ENCODE measurements at regions not wholly inside any gene's neighbourhood (a gene's known extent, or its start where the extent isn't known, plus 50 kb on each side); places are given as distances from the start of the nearest gene placed in this dataset.
"Not testable (repeated sequence)": the region's sequence is repeated elsewhere in the genome, so short reads cannot be mapped to it uniquely, and the experiment has no call there.

DNA sequence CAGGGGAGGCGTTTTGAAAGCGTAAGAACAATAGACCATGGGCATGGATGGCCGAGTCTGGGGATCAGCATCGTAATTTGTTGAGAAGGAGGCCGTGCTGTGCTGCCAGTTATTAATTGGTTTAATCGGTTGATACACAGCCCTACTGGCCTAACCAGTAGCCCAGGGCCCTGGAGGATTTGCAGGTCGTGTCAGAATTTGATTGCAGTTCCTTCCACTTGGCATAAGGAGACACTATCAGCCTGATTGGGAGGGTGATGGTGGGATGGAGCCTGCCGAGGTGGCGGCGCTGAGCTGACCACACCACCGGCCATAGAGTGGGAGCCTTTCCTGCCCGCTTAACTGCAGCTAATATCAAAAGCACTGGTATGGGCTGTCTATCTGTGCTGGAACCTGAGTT, 133.4 kb downstream of the POTEH start:
- H3K36me3 ChIP-seq; intact Hi-C loops (cut with DNase I; ENCODE audit: low total_unique reads); H3K9me3 ChIP-seq; H3K4me1 ChIP-seq; H3K27me3 ChIP-seq (replicated peaks in 1 of 7); H3K4me3 ChIP-seq; H3K27ac ChIP-seq: not testable (repeated sequence)
- 66 to 78% (median 71%) methylated on average over 2 to 7 of the region's 12 CpGs for WGBS, 5 donors
- DNase-seq, result peak; percentile 52

DNA sequence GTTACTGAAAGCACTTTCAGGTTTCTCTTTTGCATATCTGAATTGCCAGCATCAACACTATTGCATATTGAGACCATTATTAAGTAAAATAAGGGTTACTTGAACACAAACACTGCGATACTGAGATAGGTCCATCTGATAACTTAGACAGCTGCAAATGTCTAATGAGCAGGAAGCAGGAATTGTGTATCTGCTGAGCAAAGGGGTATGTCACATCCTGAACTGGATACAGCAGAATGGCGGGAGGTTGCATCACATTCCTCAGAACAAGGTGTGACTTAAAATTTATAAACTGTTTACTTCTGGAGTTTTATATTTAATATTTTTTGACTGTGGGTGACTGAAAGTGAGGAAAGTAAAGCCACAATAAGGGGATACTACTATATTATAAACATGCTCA, 142.4 kb downstream of the POTEH start:
- DNase-seq; H3K4me3 ChIP-seq; H3K9me3 ChIP-seq; H3K4me1 ChIP-seq; H3K36me3 ChIP-seq; H3K27ac ChIP-seq; intact Hi-C loops (cut with DNase I; ENCODE audit: low total_unique reads); H3K27me3 ChIP-seq (replicated peaks in 1 of 7): not testable (repeated sequence)
- 63 to 82% (median 77%) methylated on average over 2 of the region's 2 CpGs for WGBS, 5 donors

DNA sequence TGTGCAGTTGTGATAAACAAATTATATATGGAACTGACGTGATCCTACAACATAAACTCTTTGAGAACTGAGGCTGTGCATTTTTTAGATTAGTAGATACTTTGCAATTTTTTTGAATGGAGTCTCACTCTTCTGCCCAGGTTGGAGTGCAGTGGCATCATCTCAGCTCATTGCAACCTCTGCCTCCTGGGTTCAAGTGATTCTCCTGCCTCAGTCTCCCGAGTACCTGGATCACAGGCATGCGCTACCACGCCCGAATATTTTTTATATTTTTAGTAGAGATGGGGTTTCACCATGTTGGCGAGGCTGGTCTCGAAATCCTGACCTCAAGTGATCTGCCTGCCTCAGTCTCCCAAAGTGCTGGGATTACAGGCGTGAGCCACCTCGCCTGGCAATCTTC, 145.9 kb downstream of the POTEH start:
- H3K9me3 ChIP-seq; intact Hi-C loops (cut with DNase I; ENCODE audit: low total_unique reads); H3K36me3 ChIP-seq; H3K4me1 ChIP-seq; H3K27me3 ChIP-seq (replicated peaks in 1 of 7); H3K4me3 ChIP-seq; DNase-seq; H3K27ac ChIP-seq: not testable (repeated sequence)
- 57 to 69% (median 58%) methylated on average over 7 to 9 of the region's 9 CpGs for WGBS, 5 donors

DNA sequence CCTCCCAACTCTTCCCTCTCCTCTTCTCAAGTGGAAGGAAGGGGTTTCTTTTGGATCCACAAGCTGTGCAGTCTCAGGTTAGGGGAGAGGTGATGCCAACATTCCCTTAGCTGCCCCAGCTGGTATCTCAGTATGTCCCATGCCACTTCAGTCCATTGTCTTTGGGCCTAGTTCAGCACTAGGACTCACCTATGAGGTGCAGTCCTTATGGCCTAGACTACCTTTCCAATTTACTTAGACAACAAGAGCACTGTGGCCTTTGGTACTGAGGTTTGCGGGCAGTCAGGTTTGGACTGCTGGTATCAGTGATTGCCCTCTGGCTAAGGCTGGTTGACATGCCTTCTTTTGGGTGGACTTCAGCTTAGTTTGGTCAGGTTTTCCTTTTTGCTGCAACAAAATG, 159.9 kb downstream of the POTEH start:
- H3K36me3 ChIP-seq; H3K4me3 ChIP-seq; intact Hi-C loops (cut with DNase I; ENCODE audit: low total_unique reads); H3K4me1 ChIP-seq; H3K27ac ChIP-seq; H3K9me3 ChIP-seq; DNase-seq; H3K27me3 ChIP-seq (replicated peaks in 1 of 7): not testable (repeated sequence)
- 75 to 100% (median 90%) methylated on average over 1 of the region's 1 CpG; no CpG with 5 or more reads in 1 of the 5 donors for WGBS, 5 donors

DNA sequence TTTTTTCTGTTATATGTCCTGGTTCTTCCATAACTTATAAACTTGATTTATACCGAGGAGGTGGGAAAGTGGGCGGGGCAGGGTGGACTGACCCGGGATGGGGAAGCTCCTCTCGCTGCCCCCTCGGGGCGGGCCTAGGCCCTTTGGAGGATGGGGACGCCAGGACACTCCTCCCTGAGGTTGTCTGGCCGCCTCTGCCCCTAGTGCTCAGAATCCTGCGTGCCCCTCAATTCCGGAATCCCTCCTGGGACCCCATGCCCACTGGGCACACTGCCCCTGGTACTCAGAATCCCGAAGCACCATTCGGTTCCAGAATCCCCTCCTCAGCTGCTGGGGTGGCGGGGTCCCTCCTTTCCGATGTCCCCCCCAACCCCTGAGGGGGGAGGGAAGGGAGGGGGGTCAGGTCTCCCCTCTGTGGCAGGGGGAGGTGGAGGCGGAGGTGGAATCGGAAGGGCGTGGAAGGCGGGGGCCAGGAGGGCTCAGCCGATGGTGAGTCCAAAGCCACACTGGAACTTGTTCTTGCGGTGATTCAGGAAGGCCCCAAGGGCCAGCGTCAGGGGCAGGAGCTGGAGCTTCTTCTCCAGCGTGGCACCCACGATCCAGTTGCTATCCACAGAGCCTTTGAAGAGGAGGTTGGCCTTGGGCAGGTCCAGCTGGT, 164.0 kb downstream of the POTEH start:
- H3K4me3 ChIP-seq; H3K36me3 ChIP-seq; H3K27ac ChIP-seq; intact Hi-C loops (cut with DNase I; ENCODE audit: low total_unique reads); H3K9me3 ChIP-seq; H3K4me1 ChIP-seq; H3K27me3 ChIP-seq (replicated peaks in 1 of 7): not testable (repeated sequence)
- 79 to 87% (median 82%) methylated on average over 8 to 10 of the region's 23 CpGs for WGBS, 5 donors
- DNase-seq, result peak; percentile 64

DNA sequence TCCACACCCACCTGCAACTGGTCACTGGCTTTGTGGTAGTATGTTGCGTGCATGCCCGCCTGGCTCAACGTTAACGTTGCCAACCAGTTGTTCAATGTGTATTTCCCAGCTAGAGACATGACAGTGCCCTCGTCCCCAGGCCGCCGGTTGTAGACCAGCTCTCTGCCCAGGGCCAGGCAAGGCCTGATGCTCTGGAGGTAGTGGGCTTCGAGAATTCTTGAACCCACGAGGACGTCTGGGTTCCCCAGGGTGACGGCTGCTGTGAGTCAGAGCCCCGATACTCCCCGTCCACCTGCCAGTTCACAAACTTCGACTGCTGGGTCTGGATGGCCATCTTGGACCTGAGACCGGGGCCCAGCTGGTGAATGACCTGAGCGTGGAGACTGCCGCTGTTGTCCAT, 164.6 kb downstream of the POTEH start:
- H3K4me3 ChIP-seq; H3K27me3 ChIP-seq (replicated peaks in 1 of 7); H3K4me1 ChIP-seq; H3K9me3 ChIP-seq; intact Hi-C loops (cut with DNase I; ENCODE audit: low total_unique reads); H3K27ac ChIP-seq; H3K36me3 ChIP-seq: not testable (repeated sequence)
- WGBS, 5 donors, result 85 to 92% (median 90%) methylated on average over 4 to 14 of the region's 17 CpGs
- DNase-seq, result peak; percentile 81

DNA sequence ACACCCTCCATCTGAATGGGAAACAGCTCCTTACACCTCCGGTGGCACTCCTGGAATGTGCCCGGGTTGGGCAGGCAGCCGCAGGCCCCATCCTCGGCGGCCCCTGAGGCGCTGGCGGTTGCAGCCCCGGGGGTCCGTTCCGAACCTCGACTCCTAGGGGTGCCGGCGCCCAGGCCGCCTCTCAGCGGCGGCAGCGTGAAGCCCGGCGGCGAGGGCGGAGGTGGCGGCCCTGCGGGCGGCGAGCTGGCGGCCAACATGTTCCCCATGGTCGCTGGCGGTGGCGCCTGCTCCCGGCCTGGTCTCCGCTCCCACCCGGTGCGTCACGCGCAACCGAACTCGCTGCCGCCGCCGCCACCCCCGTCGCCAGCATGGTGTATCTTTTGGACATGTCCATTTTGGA, 165.2 kb downstream of the POTEH start:
- H3K36me3 ChIP-seq; H3K9me3 ChIP-seq; H3K27ac ChIP-seq; H3K27me3 ChIP-seq (replicated peaks in 1 of 7); H3K4me1 ChIP-seq; intact Hi-C loops (cut with DNase I; ENCODE audit: low total_unique reads); H3K4me3 ChIP-seq: not testable (repeated sequence)
- DNase-seq, result peak; percentile 61
- WGBS, 5 donors, result 77 to 88% (median 80%) methylated on average over 19 to 24 of the region's 42 CpGs; no CpG with 5 or more reads in 1 of the 5 donors

DNA sequence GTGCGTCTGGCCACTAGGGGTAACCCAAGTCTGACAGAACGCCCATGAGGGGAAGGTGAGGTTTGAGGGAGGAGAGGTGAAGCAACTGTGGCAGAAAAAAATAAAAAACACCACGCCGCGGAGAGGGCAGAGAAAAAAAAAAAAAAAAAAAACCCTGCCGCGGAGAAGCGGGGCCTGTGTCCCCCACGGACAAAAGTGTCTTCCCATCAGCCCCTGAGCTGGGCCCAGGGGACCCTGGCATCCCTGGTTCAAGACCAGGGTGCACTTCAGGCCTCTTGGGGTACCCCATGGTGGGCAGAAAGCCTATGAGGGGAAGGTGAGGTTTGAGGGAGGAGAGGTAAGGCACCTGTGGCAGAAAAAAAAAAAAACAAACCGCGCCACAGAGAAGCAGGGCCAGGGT, 191.1 kb downstream of the POTEH start:
- intact Hi-C loops (cut with DNase I; ENCODE audit: low total_unique reads); H3K36me3 ChIP-seq; DNase-seq; H3K27me3 ChIP-seq (replicated peaks in 1 of 7); H3K4me3 ChIP-seq; H3K27ac ChIP-seq; H3K9me3 ChIP-seq; H3K4me1 ChIP-seq: not testable (repeated sequence)
- WGBS, 5 donors, result 64 to 83% (median 75%) methylated on average over 3 to 7 of the region's 11 CpGs

DNA sequence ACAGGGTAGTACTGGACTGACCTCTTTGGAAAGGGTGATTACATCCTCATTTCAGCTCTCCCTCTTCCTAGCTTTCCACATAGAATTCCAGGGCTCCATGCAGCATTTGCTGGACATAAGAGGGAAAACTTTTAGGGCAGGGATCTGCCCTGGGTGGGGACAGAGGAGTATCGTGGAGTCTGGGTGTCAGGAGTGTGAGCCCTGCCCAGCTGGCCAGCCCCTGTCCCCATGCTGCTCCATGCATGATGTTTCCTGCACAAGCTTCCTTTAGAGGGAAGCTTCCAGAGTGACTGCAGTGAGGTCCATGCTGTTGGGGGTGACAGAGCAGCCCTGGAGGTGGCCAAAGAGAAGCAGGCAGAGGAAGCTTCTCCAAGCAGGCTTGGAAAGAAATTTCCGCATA, 214.5 kb downstream of the POTEH start:
- H3K36me3 ChIP-seq; H3K9me3 ChIP-seq; H3K27me3 ChIP-seq (replicated peaks in 1 of 7); H3K4me3 ChIP-seq; intact Hi-C loops (cut with DNase I; ENCODE audit: low total_unique reads); H3K4me1 ChIP-seq; H3K27ac ChIP-seq: not testable (repeated sequence)
- peak; percentile 48 for DNase-seq
- 85 to 100% (median 89%) methylated on average over 1 of the region's 2 CpGs; no CpG with 5 or more reads in 2 of the 5 donors for WGBS, 5 donors

DNA sequence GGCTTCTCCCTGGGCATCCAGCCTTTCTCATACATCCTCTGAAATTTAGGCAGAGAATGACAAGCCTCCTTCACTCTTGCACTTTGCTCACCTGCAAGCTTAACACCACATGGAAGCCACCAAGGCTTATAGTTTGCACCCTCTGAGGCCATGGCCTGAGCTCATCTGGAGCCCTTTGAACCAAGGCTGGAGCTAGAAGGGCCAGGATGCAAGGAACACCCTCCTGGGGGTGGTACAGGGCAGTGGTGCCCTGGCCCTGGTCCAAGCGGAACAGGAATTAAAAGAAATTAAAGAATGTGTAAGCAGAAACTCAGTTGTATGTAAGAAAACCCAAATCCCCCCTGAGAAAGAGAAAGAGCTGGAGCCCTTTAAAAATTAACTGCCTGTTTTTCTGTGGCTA, 221.9 kb downstream of the POTEH start:
- intact Hi-C loops (cut with DNase I; ENCODE audit: low total_unique reads); H3K9me3 ChIP-seq; H3K36me3 ChIP-seq; H3K4me1 ChIP-seq; DNase-seq; H3K27me3 ChIP-seq (replicated peaks in 1 of 7); H3K4me3 ChIP-seq; H3K27ac ChIP-seq: not testable (repeated sequence)
- WGBS, 5 donors, result 86 to 100% (median 89%) methylated on average over 1 of the region's 1 CpG

DNA sequence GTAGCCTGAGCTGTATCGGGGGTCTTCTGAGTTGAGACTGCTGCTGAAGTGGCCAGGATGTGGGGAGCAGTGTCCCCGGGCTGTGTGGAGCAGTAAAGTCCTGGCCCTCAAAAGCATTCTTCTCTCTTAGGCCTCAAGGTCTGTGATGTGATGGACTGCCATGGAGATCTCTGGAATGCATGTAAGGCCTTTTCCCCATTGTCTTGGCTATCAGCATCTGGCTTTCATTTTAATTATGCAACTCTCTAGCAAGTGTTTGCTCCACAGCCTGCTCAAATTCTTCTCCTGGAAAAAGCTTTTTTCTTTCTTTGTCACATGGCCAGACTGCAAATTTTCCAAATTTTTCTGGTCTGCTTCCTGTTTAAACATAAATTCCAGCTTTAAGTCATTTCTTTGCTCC, 229.3 kb downstream of the POTEH start:
- H3K36me3 ChIP-seq; H3K27me3 ChIP-seq (replicated peaks in 1 of 7); H3K27ac ChIP-seq; H3K4me3 ChIP-seq; H3K4me1 ChIP-seq; intact Hi-C loops (cut with DNase I; ENCODE audit: low total_unique reads); DNase-seq: not testable (repeated sequence)
- peaks cover 0 to 10% (median 2%) of the 10 kb centered on the region in 8 donors for H3K9me3 ChIP-seq
- WGBS, 5 donors, result 40 to 82% (median 67%) methylated on average over 1 to 2 of the region's 2 CpGs; no CpG with 5 or more reads in 1 of the 5 donors

DNA sequence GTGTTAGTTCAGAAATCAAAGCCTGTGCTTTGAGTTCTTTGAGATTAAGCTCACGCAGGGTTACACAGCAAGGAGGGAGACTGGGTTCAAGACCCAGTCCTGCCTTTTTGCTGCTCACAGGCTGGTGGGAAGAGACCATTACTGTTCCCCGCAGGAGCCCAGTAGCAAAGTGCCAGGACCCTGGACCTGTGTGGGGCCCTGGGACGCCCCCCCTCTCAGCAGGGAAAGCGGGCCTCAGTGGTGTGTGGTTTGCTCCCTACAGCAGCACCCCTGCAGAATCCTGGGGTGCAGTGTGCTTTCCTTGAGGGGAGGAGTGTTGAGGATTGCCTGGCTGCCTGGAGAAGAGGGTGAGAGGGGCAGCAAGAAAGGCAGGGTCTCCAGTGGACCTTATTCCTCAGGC, 231.1 kb downstream of the POTEH start:
- H3K4me1 ChIP-seq; DNase-seq; intact Hi-C loops (cut with DNase I; ENCODE audit: low total_unique reads); H3K4me3 ChIP-seq; H3K36me3 ChIP-seq; H3K27ac ChIP-seq; H3K27me3 ChIP-seq (replicated peaks in 1 of 7): not testable (repeated sequence)
- WGBS, 5 donors, result 70 to 81% (median 76%) methylated on average over 3 to 4 of the region's 4 CpGs; no CpG with 5 or more reads in 1 of the 5 donors
- H3K9me3 ChIP-seq, result peaks cover 0 to 10% (median 2%) of the 10 kb centered on the region in 8 donors
